Neural progenitor cell (in vitro differentiated cells): ENCODE measurements at regions not wholly inside any gene's neighbourhood (a gene's known extent, or its start where the extent isn't known, plus 50 kb on each side); places are given as distances from the start of the nearest gene placed in this dataset.

Experiments used
- DNase-seq: peaks from one replicate; pipeline ENCODE4 v3.0.0-alpha.2; 2016; ENCODE audit warnings: low spot score
- H2AFZ ChIP-seq: fragments of 200-600 bp; sonication (generic); replicated peaks from 2 replicates; pipeline ENCODE4 v1.6.1; 2016; ENCODE audit warnings: antibody characterized with exemption
- H3F3A ChIP-seq: fragments of 200-600 bp; sonication (generic); 2 replicates; pipeline ENCODE4 v1.6.1; 2016; ENCODE audit warnings: antibody characterized with exemption, low read depth
- H3K27ac ChIP-seq: fragments of 200-600 bp; sonication (generic); 2 replicates; pipeline ENCODE4 v1.5.1; 2016; ENCODE audit warnings: mild to moderate bottlenecking
- H3K27me3 ChIP-seq: fragments of 200-600 bp; sonication (generic); 2 replicates; pipeline ENCODE4 v1.6.1; 2016; ENCODE audit warnings: mild to moderate bottlenecking, moderate library complexity
- H3K36me3 ChIP-seq: fragments of 200-600 bp; sonication (generic); 2 replicates; pipeline ENCODE4 v1.5.1; 2016
- H3K4me1 ChIP-seq: fragments of 200-600 bp; sonication (generic); 2 replicates; pipeline ENCODE4 v1.6.1; 2016; ENCODE audit warnings: mixed run types
- H3K4me2 ChIP-seq: fragments of 200-600 bp; sonication (generic); 2 replicates; pipeline ENCODE4 v1.6.1; 2016
- H3K4me3 ChIP-seq: fragments of 200-600 bp; sonication (generic); 2 replicates; pipeline ENCODE4 v1.5.1; 2016
- H3K79me2 ChIP-seq: fragments of 200-600 bp; sonication (generic); 2 replicates; pipeline ENCODE4 v1.6.1; 2016; ENCODE audit warnings: low read depth
- H3K9ac ChIP-seq: fragments of 200-600 bp; sonication (generic); 2 replicates; pipeline ENCODE4 v1.6.1; 2016
- H3K9me3 ChIP-seq: fragments of 200-600 bp; sonication (generic); 2 replicates; pipeline ENCODE4 v1.5.1; 2016; ENCODE audit warnings: low read depth
- H4K20me1 ChIP-seq: fragments of 200-600 bp; sonication (generic); 2 replicates; pipeline ENCODE4 v1.6.1; 2016; ENCODE audit warnings: low read depth
- H3K27ac Mint-ChIP-seq: 3 replicates; pipeline ENCODE4 v1.8.0; 2021; ENCODE audit warnings: mixed read lengths
- H3K27me3 Mint-ChIP-seq: 2 replicates; pipeline ENCODE4 v1.8.0; 2022; ENCODE audit warnings: low read depth, mild to moderate bottlenecking, inconsistent platforms, moderate library complexity, mixed read lengths; ENCODE audit not compliant: insufficient read depth
- H3K36me3 Mint-ChIP-seq: 3 replicates; pipeline ENCODE4 v1.8.0; 2021; ENCODE audit warnings: mixed read lengths
- H3K4me1 Mint-ChIP-seq: 3 replicates; pipeline ENCODE4 v1.8.0; 2021; ENCODE audit warnings: mixed read lengths
- H3K4me3 Mint-ChIP-seq: 3 replicates; pipeline ENCODE4 v1.8.0; 2021; ENCODE audit warnings: mild to moderate bottlenecking, moderate library complexity, mixed read lengths
- H3K9me3 Mint-ChIP-seq: 3 replicates; pipeline ENCODE4 v1.8.0; 2020; ENCODE audit warnings: mixed read lengths
- EZH2 ChIP-seq: fragments of 200-600 bp; sonication (generic); IDR thresholded peaks from 2 replicates; pipeline ENCODE4 v1.6.1; 2017; ENCODE audit warnings: antibody characterized with exemption, mild to moderate bottlenecking, moderate library complexity
- EZH2phosphoT487 ChIP-seq: fragments of 200-600 bp; sonication (generic); IDR thresholded peaks from 2 replicates; pipeline ENCODE4 v1.6.1; 2017; ENCODE audit warnings: antibody characterized with exemption
- TF ChIP-seq, protein P1 (sequence below): fragments of 200-600 bp; sonication (generic); IDR thresholded peaks from 2 replicates; pipeline ENCODE4 v1.5.1; 2017; ENCODE audit warnings: antibody characterized with exemption, mild to moderate bottlenecking

- peak; percentile 78 for DNase-seq
- TF ChIP-seq, protein P1, sequence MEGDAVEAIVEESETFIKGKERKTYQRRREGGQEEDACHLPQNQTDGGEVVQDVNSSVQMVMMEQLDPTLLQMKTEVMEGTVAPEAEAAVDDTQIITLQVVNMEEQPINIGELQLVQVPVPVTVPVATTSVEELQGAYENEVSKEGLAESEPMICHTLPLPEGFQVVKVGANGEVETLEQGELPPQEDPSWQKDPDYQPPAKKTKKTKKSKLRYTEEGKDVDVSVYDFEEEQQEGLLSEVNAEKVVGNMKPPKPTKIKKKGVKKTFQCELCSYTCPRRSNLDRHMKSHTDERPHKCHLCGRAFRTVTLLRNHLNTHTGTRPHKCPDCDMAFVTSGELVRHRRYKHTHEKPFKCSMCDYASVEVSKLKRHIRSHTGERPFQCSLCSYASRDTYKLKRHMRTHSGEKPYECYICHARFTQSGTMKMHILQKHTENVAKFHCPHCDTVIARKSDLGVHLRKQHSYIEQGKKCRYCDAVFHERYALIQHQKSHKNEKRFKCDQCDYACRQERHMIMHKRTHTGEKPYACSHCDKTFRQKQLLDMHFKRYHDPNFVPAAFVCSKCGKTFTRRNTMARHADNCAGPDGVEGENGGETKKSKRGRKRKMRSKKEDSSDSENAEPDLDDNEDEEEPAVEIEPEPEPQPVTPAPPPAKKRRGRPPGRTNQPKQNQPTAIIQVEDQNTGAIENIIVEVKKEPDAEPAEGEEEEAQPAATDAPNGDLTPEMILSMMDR, result no peak
- TF ChIP-seq EZH2phosphoT487 (no peak), EZH2 (no peak)
- no peak overlapping the region for H3K4me3 ChIP-seq
- H3K27me3 ChIP-seq, result no peaks in the 10 kb centered on the region
- no peaks in the 10 kb centered on the region for H3K79me2 ChIP-seq
- no peak overlapping the region for H2AFZ ChIP-seq
- peaks cover 13% of the 10 kb centered on the region for H3F3A ChIP-seq
- H4K20me1 ChIP-seq, result no peaks in the 10 kb centered on the region
- H3K4me1 ChIP-seq, result peaks cover 16% of the 10 kb centered on the region
- H3K9me3 Mint-ChIP-seq, result peaks cover 29% of the 10 kb centered on the region
- peak overlapping the region; percentile 44 for H3K27ac ChIP-seq
- peak overlapping the region; percentile 79 for H3K27ac Mint-ChIP-seq
- H3K4me1 Mint-ChIP-seq, result peaks cover 34% of the 10 kb centered on the region
- H3K4me2 ChIP-seq, result peak overlapping the region; percentile 25
- H3K9ac ChIP-seq, result no peak overlapping the region
- H3K9me3 ChIP-seq, result no peaks in the 10 kb centered on the region
- H3K36me3 ChIP-seq, result no peaks in the 10 kb centered on the region
- peaks cover 31% of the 10 kb centered on the region for H3K27me3 Mint-ChIP-seq
- peak overlapping the region; percentile 55 for H3K4me3 Mint-ChIP-seq
- peaks cover 4% of the 10 kb centered on the region for H3K36me3 Mint-ChIP-seq
These were observed 212.4 kb downstream of the TLE3 start for GRCh38 chr15:69885173-69885955.

DNA sequence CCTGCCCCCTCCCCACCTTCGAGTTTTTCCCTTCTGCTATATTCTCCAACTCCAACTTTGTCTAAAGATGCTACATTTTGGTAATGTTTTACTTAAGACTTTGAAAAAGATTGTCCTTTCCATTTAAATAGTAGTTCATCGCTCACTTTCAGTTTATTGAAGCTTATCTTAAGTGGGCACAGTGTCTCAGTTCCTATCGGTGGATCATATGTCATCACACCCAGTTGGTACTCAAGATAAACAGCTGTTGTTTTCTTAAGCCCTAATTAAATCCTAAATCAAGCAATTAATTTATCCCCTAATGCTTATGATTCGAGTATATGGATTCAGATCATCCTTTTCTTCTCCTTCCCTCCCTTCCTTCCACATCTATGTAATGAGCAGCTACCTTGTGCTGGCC is 210.7 kb downstream of the TLE3 start:
- no peak overlapping the region for H2AFZ ChIP-seq
- no peaks in the 10 kb centered on the region for H3K79me2 ChIP-seq
- no peaks in the 10 kb centered on the region for H4K20me1 ChIP-seq
- H3F3A ChIP-seq, result peaks cover 13% of the 10 kb centered on the region
- no peak overlapping the region for H3K9ac ChIP-seq
- H3K27ac ChIP-seq, result no peak overlapping the region
- DNase-seq, result no peak
- TF ChIP-seq, protein P1, result no peak
- TF ChIP-seq EZH2phosphoT487, result no peak
- TF ChIP-seq EZH2, result no peak
- Mint-ChIP-seq H3K36me3 (peaks cover 4% of the 10 kb centered on the region), H3K4me1 (peaks cover 48% of the 10 kb centered on the region), H3K27me3 (peaks cover 33% of the 10 kb centered on the region), H3K27ac (no peak overlapping the region), H3K4me3 (peak overlapping the region; percentile 49), H3K9me3 (peaks cover 37% of the 10 kb centered on the region)
- H3K36me3 ChIP-seq, result no peaks in the 10 kb centered on the region
- no peaks in the 10 kb centered on the region for H3K9me3 ChIP-seq
- peaks cover 16% of the 10 kb centered on the region for H3K4me1 ChIP-seq
- H3K27me3 ChIP-seq, result no peaks in the 10 kb centered on the region
- H3K4me3 ChIP-seq, result no peak overlapping the region
- H3K4me2 ChIP-seq, result no peak overlapping the region

DNA sequence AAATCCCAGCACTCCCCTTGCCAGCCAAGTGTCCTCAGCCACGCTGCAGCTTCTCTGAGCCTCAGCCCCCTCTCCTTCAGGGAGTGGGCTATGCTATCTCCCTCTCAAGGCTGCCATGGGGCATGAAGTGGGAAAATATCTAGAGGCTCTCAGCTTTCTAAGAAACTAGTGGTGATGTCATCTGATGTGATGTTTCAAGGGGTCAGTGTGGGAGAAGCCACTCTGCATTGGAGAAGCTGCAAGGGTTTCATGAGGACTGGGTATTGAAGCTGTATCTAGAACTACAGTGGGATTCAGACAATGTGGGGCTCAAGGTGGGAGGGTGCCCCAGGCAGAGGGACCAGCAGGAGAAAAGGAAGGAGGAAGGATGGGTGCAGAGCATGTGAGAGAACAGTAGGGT is 210.2 kb downstream of the TLE3 start:
- no peak for DNase-seq
- Histone ChIP-seq H3K27ac (no peak overlapping the region), H3K9ac (no peak overlapping the region), H3K36me3 (no peaks in the 10 kb centered on the region), H3K4me3 (no peak overlapping the region), H3K9me3 (no peaks in the 10 kb centered on the region), H2AFZ (no peak overlapping the region), H3F3A (peaks cover 13% of the 10 kb centered on the region), H4K20me1 (no peaks in the 10 kb centered on the region), H3K4me2 (no peak overlapping the region), H3K4me1 (peaks cover 16% of the 10 kb centered on the region), H3K27me3 (no peaks in the 10 kb centered on the region), H3K79me2 (no peaks in the 10 kb centered on the region)
- peaks cover 38% of the 10 kb centered on the region for H3K27me3 Mint-ChIP-seq
- peaks cover 38% of the 10 kb centered on the region for H3K9me3 Mint-ChIP-seq
- H3K36me3 Mint-ChIP-seq, result peaks cover 4% of the 10 kb centered on the region
- no peak for TF ChIP-seq EZH2phosphoT487
- TF ChIP-seq, protein P1, result no peak
- TF ChIP-seq EZH2, result no peak
- peaks cover 48% of the 10 kb centered on the region for H3K4me1 Mint-ChIP-seq
- peak overlapping the region; percentile 1 for H3K27ac Mint-ChIP-seq
- no peak overlapping the region for H3K4me3 Mint-ChIP-seq
